ENCODE measurements at regions not wholly inside any gene's neighbourhood (a gene's known extent, or its start where the extent isn't known, plus 50 kb on each side); places are given as distances from the start of the nearest gene placed in this dataset.

- H3K36me3 ChIP-seq (ENCODE audit: insufficient read depth) = peaks cover 21% of the 10 kb centered on the region
- TF ChIP-seq, protein P1, sequence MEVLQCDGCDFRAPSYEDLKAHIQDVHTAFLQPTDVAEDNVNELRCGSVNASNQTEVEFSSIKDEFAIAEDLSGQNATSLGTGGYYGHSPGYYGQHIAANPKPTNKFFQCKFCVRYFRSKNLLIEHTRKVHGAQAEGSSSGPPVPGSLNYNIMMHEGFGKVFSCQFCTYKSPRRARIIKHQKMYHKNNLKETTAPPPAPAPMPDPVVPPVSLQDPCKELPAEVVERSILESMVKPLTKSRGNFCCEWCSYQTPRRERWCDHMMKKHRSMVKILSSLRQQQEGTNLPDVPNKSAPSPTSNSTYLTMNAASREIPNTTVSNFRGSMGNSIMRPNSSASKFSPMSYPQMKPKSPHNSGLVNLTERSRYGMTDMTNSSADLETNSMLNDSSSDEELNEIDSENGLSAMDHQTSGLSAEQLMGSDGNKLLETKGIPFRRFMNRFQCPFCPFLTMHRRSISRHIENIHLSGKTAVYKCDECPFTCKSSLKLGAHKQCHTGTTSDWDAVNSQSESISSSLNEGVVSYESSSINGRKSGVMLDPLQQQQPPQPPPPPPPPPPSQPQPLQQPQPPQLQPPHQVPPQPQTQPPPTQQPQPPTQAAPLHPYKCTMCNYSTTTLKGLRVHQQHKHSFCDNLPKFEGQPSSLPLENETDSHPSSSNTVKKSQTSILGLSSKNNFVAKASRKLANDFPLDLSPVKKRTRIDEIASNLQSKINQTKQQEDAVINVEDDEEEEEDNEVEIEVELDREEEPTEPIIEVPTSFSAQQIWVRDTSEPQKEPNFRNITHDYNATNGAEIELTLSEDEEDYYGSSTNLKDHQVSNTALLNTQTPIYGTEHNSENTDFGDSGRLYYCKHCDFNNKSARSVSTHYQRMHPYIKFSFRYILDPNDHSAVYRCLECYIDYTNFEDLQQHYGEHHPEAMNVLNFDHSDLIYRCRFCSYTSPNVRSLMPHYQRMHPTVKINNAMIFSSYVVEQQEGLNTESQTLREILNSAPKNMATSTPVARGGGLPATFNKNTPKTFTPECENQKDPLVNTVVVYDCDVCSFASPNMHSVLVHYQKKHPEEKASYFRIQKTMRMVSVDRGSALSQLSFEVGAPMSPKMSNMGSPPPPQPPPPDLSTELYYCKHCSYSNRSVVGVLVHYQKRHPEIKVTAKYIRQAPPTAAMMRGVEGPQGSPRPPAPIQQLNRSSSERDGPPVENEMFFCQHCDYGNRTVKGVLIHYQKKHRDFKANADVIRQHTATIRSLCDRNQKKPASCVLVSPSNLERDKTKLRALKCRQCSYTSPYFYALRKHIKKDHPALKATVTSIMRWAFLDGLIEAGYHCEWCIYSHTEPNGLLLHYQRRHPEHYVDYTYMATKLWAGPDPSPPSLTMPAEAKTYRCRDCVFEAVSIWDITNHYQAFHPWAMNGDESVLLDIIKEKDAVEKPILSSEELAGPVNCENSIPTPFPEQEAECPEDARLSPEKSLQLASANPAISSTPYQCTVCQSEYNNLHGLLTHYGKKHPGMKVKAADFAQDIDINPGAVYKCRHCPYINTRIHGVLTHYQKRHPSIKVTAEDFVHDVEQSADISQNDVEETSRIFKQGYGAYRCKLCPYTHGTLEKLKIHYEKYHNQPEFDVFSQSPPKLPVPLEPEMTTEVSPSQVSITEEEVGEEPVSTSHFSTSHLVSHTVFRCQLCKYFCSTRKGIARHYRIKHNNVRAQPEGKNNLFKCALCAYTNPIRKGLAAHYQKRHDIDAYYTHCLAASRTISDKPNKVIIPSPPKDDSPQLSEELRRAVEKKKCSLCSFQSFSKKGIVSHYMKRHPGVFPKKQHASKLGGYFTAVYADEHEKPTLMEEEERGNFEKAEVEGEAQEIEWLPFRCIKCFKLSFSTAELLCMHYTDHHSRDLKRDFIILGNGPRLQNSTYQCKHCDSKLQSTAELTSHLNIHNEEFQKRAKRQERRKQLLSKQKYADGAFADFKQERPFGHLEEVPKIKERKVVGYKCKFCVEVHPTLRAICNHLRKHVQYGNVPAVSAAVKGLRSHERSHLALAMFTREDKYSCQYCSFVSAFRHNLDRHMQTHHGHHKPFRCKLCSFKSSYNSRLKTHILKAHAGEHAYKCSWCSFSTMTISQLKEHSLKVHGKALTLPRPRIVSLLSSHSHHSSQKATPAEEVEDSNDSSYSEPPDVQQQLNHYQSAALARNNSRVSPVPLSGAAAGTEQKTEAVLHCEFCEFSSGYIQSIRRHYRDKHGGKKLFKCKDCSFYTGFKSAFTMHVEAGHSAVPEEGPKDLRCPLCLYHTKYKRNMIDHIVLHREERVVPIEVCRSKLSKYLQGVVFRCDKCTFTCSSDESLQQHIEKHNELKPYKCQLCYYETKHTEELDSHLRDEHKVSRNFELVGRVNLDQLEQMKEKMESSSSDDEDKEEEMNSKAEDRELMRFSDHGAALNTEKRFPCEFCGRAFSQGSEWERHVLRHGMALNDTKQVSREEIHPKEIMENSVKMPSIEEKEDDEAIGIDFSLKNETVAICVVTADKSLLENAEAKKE (CRISPR knock-in tag; IDR thresholded peaks at IDR 0.05) = no peak
- peak; percentile 64 to 66 for TF ChIP-seq CTCF (conservative IDR thresholded peaks at IDR 0.05; ENCODE audit: low read depth in 2 of 2)
- no peak for TF ChIP-seq POLR2AphosphoS5 (IDR thresholded peaks at IDR 0.05; ENCODE audit: low read depth)
- no peak for TF ChIP-seq ZNF114 (CRISPR knock-in tag; IDR thresholded peaks at IDR 0.05)
- Mint-ChIP-seq H3K27me3 (ENCODE audit: insufficient read depth, low read depth, poor library complexity) (no peaks in the 10 kb centered on the region), H3K4me1 (no peaks in the 10 kb centered on the region), H3K9me3 (peaks cover 54% of the 10 kb centered on the region), H3K27ac (no peak overlapping the region), H3K36me3 (ENCODE audit: low read depth) (peaks cover 36% of the 10 kb centered on the region; the same call in 2 of the 3 replicates), H3K4me3 (no peak overlapping the region)
- DNase-seq (ENCODE audit: low spot score) = peak; percentile 16
- no peak for ATAC-seq
- H3K4me2 ChIP-seq = no peak overlapping the region
- H3K27ac ChIP-seq (ENCODE audit: low read depth) = no peak overlapping the region
- peaks cover 9% of the 10 kb centered on the region; the same call in 1 of the 2 replicates for H3K9me2 ChIP-seq (ENCODE audit: insufficient read depth)
- no peaks in the 10 kb centered on the region for H3K79me2 ChIP-seq (replicated peaks; ENCODE audit: insufficient read depth)
- no peaks in the 10 kb centered on the region for H4K20me1 ChIP-seq (replicated peaks; ENCODE audit: insufficient read depth)
- no peaks in the 10 kb centered on the region for H3F3A ChIP-seq (replicated peaks; ENCODE audit: low read depth)
- no peaks in the 10 kb centered on the region for H3K4me1 ChIP-seq (ENCODE audit: insufficient read depth)
- no peaks in the 10 kb centered on the region for H3K27me3 ChIP-seq (ENCODE audit: insufficient read depth)
- no peak overlapping the region for H3K4me3 ChIP-seq
- no peak overlapping the region for H2AFZ ChIP-seq
Observed at GRCh38 chr10:108249940-108250339, 1085.4 kb upstream of the SORCS1 start.

Measured in GM23338 (cell line).